GM18502 (cell line): ENCODE measurements at regions not wholly inside any gene's neighbourhood (a gene's known extent, or its start where the extent isn't known, plus 50 kb on each side); places are given as distances from the start of the nearest gene placed in this dataset.
"Not testable (repeated sequence)": the region's sequence is repeated elsewhere in the genome, so short reads cannot be mapped to it uniquely, and the experiment has no call there.

Source experiments
- ATAC-seq: cut with Tn5 transposase; IDR thresholded peaks from one replicate; pipeline ENCODE4 v1.9.1; 2021; ENCODE audit warnings: mild to moderate bottlenecking; ENCODE audit not compliant: unreplicated experiment, poor library complexity

DNA sequence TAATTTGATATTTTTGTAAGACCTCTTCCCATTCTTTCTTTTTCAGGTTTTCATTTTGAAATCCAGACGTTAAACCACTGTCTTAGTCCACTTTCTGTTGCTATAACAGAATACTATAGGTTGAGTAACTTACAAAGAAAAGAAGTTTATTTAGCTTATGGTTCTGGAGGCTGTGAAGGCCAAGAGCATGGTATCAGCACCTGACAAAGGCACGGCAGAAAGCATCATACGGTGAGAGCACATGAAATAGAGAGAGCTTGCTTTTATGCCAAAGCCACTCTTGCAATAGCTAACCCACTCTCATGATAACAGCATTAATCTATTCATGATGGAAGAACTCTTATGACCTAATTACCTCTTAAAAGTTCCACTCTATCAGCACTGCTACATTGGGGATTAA lies 255.6 kb upstream of the PDE4D start:
- ATAC-seq: no peak

- ATAC-seq: no peak
These were observed 254.8 kb upstream of the PDE4D start for GRCh38 chr5:60148366-60148765.

GRCh38 chr5:60147791-60148190 lies 254.3 kb upstream of the PDE4D start:
- no peak for ATAC-seq

DNA sequence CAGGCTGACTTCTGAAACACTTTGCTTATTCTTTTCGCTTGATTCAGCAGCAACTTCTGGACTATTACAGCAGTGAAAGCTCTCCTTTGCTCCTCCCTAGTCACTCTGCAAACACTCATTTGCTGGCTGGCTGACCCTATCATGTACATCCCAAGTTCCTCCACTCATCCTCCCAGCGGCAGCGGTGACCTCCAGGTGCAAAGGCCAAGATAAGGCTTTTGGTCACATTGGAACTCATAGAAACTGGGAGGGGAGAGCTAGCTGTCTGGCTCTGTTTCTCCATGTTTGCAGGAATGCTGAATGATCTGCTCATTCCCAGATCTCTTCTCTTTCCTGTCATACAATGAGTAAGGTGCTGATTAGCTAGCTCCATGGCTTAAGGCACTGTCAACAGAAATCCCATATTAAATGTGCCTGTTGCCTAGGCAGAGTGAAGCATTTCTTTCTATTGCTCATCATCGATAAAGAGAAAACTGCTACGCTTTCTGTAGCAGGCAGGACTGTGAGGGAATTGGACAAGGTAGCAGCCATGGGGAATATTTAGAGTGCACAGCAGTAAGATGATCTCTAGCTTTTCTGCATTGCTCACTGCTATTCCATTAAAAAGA lies 250.5 kb upstream of the PDE4D start:
- ATAC-seq: no peak

- no peak for ATAC-seq
These were observed 247.6 kb upstream of the PDE4D start for GRCh38 chr5:60141119-60141518.

- ATAC-seq: no peak
These were observed 243.3 kb upstream of the PDE4D start for GRCh38 chr5:60136841-60137240.

GRCh38 chr5:60131504-60131903 lies 238.0 kb upstream of the PDE4D start:
- no peak for ATAC-seq

- ATAC-seq: no peak
These were observed 232.1 kb upstream of the PDE4D start for GRCh38 chr5:60125636-60126035.

DNA sequence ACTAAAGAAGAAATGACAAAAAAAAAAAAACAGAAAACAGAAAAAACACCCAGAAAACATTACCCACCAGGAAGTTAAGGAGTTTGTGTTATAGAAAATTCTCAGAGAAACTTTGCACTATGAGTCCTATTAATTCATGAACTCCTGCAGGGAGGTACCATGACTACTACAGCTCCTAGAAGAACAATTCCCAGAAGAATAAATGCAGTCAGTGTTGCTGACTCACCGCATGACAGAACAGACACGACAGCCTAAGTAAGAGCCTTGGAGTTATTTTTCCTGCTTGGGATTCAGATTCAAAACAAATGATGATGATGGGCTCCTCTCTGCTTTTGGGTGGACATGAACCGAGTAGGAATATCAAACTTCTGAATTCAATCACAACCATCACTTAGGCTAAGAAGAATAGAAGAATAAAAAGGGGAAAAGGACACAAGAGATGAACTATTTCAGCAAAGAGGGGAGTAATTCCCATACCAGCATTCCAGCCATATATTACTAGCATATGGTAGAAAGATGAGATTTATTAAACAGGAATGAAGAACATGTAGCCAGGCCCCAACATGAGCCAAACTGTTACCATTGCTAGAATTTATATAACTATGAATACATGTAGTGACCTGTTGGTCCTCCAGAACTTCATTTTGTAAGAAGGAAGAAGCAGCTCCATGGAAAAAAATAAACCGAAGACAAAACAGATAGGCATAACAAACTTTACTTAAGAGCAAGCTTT lies 209.6 kb upstream of the PDE4D start:
- ATAC-seq: no peak

GRCh38 chr5:60101573-60101972 lies 208.0 kb upstream of the PDE4D start:
- ATAC-seq: no peak

GRCh38 chr5:60092671-60093422 lies 199.3 kb upstream of the PDE4D start:
- no peak for ATAC-seq

DNA sequence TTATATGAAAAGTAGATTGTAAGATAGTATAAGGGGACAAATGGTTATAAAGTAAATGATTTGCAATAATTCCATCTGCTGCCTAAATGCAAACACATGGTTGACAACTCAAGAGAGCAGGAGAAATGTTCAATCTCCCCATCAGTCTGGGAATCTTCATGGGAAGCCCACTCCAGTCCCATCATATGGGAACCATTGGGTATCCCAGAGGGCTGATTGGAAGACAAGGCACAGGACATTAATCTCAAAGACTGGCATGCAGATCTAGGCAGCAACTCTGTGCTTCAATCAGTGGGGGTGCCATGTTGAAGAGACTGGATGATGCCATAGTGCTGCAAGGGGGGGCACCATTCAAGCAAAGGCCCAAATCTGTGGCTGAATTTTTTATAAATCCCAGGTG lies 193.1 kb upstream of the PDE4D start:
- ATAC-seq: no peak

DNA sequence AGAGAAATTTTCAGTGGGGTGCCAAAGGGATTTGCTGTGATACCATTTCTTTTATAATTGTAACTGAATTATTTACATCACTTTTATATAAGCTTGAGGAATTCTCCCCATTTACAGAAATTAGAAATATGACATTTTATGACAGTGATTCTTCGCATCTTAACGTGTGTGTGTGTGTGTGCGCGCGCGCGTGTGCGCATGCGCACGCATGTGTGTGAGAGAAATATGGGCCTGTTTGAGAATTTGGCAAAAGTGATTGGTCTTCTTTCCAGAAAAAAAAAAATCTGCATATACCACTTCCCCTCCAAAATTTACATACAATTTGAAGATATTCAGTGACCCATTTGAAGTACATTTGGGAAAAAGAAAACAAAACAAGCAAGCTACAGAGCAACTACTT lies 190.7 kb upstream of the PDE4D start:
- ATAC-seq: no peak

- no peak for ATAC-seq
These were observed 183.8 kb upstream of the PDE4D start for GRCh38 chr5:60077292-60077691.

DNA sequence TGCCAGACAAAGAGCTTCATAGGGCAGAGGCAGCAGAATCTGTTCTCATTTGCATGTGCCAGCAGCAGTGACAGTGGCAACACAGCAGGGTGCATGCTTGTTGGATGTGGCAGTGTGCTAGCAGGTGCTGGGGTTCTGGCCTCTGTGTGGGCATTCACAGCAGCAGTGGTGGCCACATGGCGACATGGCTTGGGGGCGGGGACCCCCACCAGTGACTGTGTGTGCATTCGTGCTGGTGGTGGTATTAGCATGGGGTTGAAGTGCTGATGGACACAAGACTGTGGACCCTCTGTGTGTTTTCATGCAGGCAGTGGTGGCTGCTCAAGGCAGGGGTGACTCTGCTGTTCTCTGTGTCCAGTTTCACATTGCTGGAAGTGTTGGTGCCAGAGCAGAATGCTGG lies 183.2 kb upstream of the PDE4D start:
- ATAC-seq: no peak

- no peak for ATAC-seq
These were observed 173.0 kb upstream of the PDE4D start for GRCh38 chr5:60066502-60066901.

DNA sequence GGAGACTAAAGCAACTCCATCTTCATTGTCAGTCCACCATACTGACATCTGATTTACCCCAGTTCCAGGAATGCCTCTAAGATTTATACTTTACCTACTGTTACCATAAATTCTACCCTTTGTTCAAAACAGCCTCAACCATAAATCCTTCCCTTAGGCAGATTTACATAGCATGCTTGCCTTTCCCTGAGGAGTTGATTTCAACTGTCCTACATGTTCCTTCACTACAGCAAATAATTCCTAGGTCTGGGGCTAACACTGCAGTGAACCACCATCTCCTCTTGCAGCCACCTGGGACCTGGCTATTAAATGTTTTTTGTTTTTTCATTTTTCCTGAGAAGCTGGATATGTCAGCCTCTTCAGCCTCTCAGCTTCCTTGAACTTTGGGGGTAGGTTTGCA lies 166.9 kb upstream of the PDE4D start:
- no peak for ATAC-seq

DNA sequence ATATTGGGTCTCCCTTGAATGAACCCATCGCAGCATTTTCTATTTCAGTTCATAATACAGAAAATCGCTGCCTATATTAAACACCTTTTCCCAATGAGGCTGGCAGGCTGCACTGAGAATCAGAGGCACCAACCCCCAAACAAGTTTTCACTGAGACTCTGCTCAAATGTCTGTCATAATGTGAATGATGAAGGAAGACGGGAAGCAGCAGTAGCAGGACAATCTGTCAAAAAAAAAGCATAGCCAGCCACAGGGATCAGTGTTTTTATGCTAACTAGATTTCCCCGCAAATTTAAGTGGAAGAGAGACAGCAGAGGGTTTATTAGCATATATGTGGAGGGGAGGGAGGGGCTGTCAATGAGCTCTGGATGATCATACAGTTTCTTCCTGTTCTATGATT lies 162.7 kb upstream of the PDE4D start:
- no peak for ATAC-seq

DNA sequence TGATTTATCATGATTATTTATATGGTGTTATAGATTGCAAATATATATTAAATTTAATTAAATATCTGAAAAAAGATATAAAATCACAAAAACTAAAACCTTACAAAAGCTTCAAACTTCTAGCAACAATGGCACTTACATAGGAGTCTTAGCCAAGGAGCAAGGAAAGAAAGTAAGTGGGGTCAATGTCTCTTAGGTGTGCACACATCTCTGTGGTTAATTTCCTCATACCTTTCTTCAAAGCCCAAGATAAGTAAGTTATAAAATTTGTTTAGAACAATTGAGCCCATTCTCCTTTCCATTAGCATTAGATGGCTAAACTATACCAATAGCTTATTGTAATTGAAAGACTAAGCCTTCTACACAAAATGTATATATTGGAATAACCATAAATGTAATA lies 161.6 kb upstream of the PDE4D start:
- no peak for ATAC-seq

GRCh38 chr5:60041996-60042664 lies 148.6 kb upstream of the PDE4D start:
- not testable (repeated sequence) for ATAC-seq

DNA sequence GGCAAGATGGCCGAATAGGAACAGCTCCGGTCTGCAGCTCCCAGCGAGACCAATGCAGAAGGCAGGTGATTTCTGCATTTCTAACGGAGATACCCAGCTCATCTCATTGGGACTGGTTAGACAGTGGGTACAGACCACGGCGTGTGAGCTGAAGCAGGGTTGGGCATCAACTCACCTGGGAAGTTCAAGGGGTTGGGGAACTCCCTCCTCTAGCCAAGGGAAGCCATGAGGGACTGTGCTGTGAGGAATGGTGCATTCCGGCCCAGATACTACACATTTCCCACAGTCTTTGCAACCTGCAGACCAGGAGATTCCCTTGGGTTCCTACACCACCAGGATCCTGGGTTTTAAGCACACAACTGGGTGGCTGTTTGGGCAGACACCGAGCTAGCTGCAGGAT lies 148.0 kb upstream of the PDE4D start:
- not testable (repeated sequence) for ATAC-seq
